HepG2 (cell line): ENCODE measurements at regions not wholly inside any gene's neighbourhood (a gene's known extent, or its start where the extent isn't known, plus 50 kb on each side); places are given as distances from the start of the nearest gene placed in this dataset.
"Not testable (repeated sequence)": the region's sequence is repeated elsewhere in the genome, so short reads cannot be mapped to it uniquely, and the experiment has no call there.

Source experiments
- ATAC-seq: fragments of 200-7000 bp; cut with Tn5 transposase; 3 replicates; pipeline ENCODE4 v1.9.1; 2020; ENCODE audit warnings: mild to moderate bottlenecking, moderate library complexity
- BruUV-seq: library from RNA; stranded (reverse); fragments of 400-500 nt; replicated peaks from 2 replicates; lab custom pipeline; 2021; lab: Mats Ljungman, UMichigan
- CTCF ChIA-PET: fragments of 300-600 bp; formaldehyde crosslinking; extraction: SDS; loops from one replicate; lab custom pipeline; 2021; ENCODE audit warnings: low total read pairs, inconsistent platforms, low intra/inter-chr PET ratio; lab: Yijun Ruan, JAX
- POLR2A ChIA-PET: fragments of 350-600 bp; sonication (Branson Sonifier 250); formaldehyde crosslinking; loops from one replicate; lab custom pipeline; 2020; ENCODE audit warnings: antibody characterized with exemption, inconsistent platforms; lab: Yijun Ruan, JAX
- DNase-seq: peaks from one replicate; pipeline ENCODE4 v3.0.0-alpha.2; 2015; ENCODE audit warnings: low spot score
- FAIRE-seq: peaks from 3 replicates; lab custom pipeline; 2011; peaks lifted over from hg19 to GRCh38; lab: Jason Lieb, UNC
- H2AFZ ChIP-seq: one replicate; pipeline ENCODE4 v1.6.1; 2011; ENCODE audit warnings: low read length, inconsistent platforms
- H3K27ac ChIP-seq: fragments of 300-600 bp; 3 replicates; pipeline ENCODE4 v1.8.0; 2011; ENCODE audit warnings: mixed run types, mild to moderate bottlenecking, mixed read lengths, low read length, inconsistent platforms; ENCODE audit not compliant: insufficient read depth; ENCODE audit errors: extremely low read length
- H3K27me3 ChIP-seq, 2 experiments: fragments of 200-600 bp in 1 of 2; 2 replicates in 1 of 2; 3 replicates in 1 of 2; pipeline versions ENCODE4 v1.6.0 to v1.8.0; 2011; ENCODE audit warnings: low read length in 2 of 2, mild to moderate bottlenecking in 2 of 2, moderate library complexity in 2 of 2, inconsistent platforms in 1 of 2; ENCODE audit not compliant: insufficient read depth in 2 of 2, control insufficient read depth in 1 of 2
- H3K36me3 ChIP-seq, 2 experiments: fragments of 200-600 bp in 1 of 2; replicated peaks in 1 of 2; 2 replicates in 1 of 2; 3 replicates in 1 of 2; pipeline versions ENCODE4 v1.5.1 to v1.8.0; 2011; ENCODE audit warnings: low read length in 2 of 2, inconsistent platforms in 1 of 2; ENCODE audit not compliant: insufficient read depth in 2 of 2, control insufficient read depth in 1 of 2
- H3K4me1 ChIP-seq: 2 replicates; pipeline ENCODE4 v1.5.1; 2012; ENCODE audit warnings: low read length, inconsistent platforms; ENCODE audit not compliant: insufficient read depth
- H3K4me2 ChIP-seq: 2 replicates; pipeline ENCODE4 v1.6.0; 2011; ENCODE audit warnings: low read depth, low read length, inconsistent platforms
- H3K4me3 ChIP-seq, 3 experiments: fragments of 200-600 bp in 1 of 3; sonication (generic), shearing (Covaris generic) in 1 of 3; replicated peaks in 1 of 3; 2 replicates each; pipeline ENCODE4 v1.5.1; 2011 to 2016; ENCODE audit warnings: low read length in 3 of 3, inconsistent platforms in 2 of 3, low read depth in 2 of 3, mild to moderate bottlenecking in 2 of 3, control low read depth in 1 of 3, mixed read lengths in 1 of 3; ENCODE audit not compliant: insufficient read depth in 1 of 3
- H3K79me2 ChIP-seq: one replicate; pipeline ENCODE4 v1.6.1; 2011; ENCODE audit warnings: low read length, inconsistent platforms; ENCODE audit not compliant: insufficient read depth
- H3K9ac ChIP-seq: 2 replicates; pipeline ENCODE4 v1.6.0; 2011; ENCODE audit warnings: mild to moderate bottlenecking, low read depth, low read length, inconsistent platforms; ENCODE audit not compliant: insufficient read depth
- H3K9me3 ChIP-seq: 2 replicates; pipeline ENCODE4 v1.5.1; 2012; ENCODE audit warnings: mild to moderate bottlenecking, low read length
- H4K20me1 ChIP-seq: 2 replicates; pipeline ENCODE4 v1.6.0; 2011; ENCODE audit warnings: inconsistent platforms, mild to moderate bottlenecking, low read length, moderate library complexity; ENCODE audit not compliant: insufficient read depth
- E2F5 ChIP-seq: sonication (generic); formaldehyde crosslinking; conservative IDR thresholded peaks from 2 replicates; pipeline ENCODE4 v1.4.0; 2020; ENCODE audit warnings: missing genetic modification reagents
- HDAC2 ChIP-seq: sonication (generic); formaldehyde crosslinking; IDR thresholded peaks from 2 replicates; pipeline ENCODE4 v1.4.0; 2020; ENCODE audit warnings: missing genetic modification reagents
- MIER3 ChIP-seq: IDR thresholded peaks from 2 replicates; pipeline ENCODE4 v1.6.1; 2016; ENCODE audit warnings: missing compliant biosample characterization, borderline replicate concordance
- RFX5 ChIP-seq: IDR thresholded peaks from 2 replicates; pipeline ENCODE4 v1.6.1; 2011; ENCODE audit warnings: low read depth, low read length, improper control_type of control experiment
- SNAPC4 ChIP-seq: sonication (generic); formaldehyde crosslinking; IDR thresholded peaks from 2 replicates; pipeline ENCODE4 v1.4.0; 2020; ENCODE audit warnings: mild to moderate bottlenecking, missing genetic modification reagents
- ZMAT5 ChIP-seq: sonication (generic); formaldehyde crosslinking; IDR thresholded peaks from 2 replicates; pipeline ENCODE4 v1.5.0; 2020; ENCODE audit warnings: mild to moderate bottlenecking, low read depth, missing genetic modification reagents, borderline replicate concordance
- ZNF121 ChIP-seq: sonication (generic); formaldehyde crosslinking; IDR thresholded peaks from 2 replicates; pipeline ENCODE4 v1.5.0; 2020; ENCODE audit warnings: mild to moderate bottlenecking, missing genetic modification reagents
- ZNF260 ChIP-seq: sonication (generic); formaldehyde crosslinking; IDR thresholded peaks from 2 replicates; pipeline ENCODE4 v1.4.0; 2020; ENCODE audit warnings: missing genetic modification reagents, low read depth, mild to moderate bottlenecking, borderline replicate concordance
- ZNF3 ChIP-seq: IDR thresholded peaks from 2 replicates; pipeline ENCODE4 v1.7.0; 2017; ENCODE audit warnings: inconsistent platforms
- ZNF343 ChIP-seq: sonication (generic); formaldehyde crosslinking; IDR thresholded peaks from 2 replicates; pipeline ENCODE4 v1.4.0; 2020; ENCODE audit warnings: mild to moderate bottlenecking, missing genetic modification reagents
- ZNF562 ChIP-seq: sonication (generic); formaldehyde crosslinking; IDR thresholded peaks from 2 replicates; pipeline ENCODE4 v1.8.0; 2022; ENCODE audit warnings: missing genetic modification reagents, borderline replicate concordance
- WGBS: methylation state at CpG from one replicate; pipeline ENCODE4 v1.1.6; 2017; ENCODE audit warnings: low lambda C conversion rate; 5-methylcytosine and 5-hydroxymethylcytosine counted together
- in situ Hi-C: cut with HindIII; loops from 2 replicates; pipeline ENCODE4 v1.10.0; 2017; ENCODE audit warnings: low pct_unique_long_range_greater_than_20kb; ENCODE audit not compliant: extremely low pct_ligation_motif_present
- intact Hi-C: fragments of 100-400 bp; cut with micrococcal nuclease; formaldehyde crosslinking; loops from one replicate; pipeline ENCODE4 v1.10.0; 2022; ENCODE audit not compliant: unreplicated experiment

DNA sequence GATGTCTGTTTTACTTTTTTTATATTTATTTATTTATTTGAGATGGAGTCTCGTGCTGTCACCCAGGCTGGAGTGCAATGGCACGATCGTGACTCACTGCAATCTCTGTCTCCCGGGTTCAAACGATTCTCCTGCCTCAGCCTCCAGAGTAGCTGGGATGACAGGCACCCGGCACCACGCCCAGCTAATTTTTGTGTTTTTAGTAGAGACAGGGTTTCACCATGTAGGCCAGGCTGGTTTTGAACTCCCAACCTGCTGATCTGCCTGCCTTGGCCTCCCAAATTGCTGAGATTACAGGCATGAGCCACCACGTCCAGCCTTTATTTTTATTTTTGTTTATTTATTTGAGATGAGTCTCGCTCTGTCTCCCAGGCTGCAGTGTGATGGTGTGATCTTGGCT lies 186.6 kb downstream of the SHOX start:
- H3K9me3 ChIP-seq, H3K79me2 ChIP-seq, H3K36me3 ChIP-seq, intact Hi-C loops, H3K4me3 ChIP-seq, CTCF ChIA-PET, POLR2A ChIA-PET, H2AFZ ChIP-seq, H3K4me2 ChIP-seq, DNase-seq, in situ Hi-C loops, BruUV-seq, FAIRE-seq, H4K20me1 ChIP-seq, H3K4me1 ChIP-seq, H3K9ac ChIP-seq, ATAC-seq, H3K27me3 ChIP-seq, H3K27ac ChIP-seq: not testable (repeated sequence)
- 51% methylated on average over 7 of the region's 9 CpGs for WGBS

- no peak overlapping the region for H3K4me3 ChIP-seq
- no peaks in the 10 kb centered on the region for H3K36me3 ChIP-seq
- no peak overlapping the region for H3K9ac ChIP-seq
- DNase-seq (no peak), ATAC-seq (no peak)
- no peaks in the 10 kb centered on the region for H3K9me3 ChIP-seq
- WGBS = 71% methylated on average over 14 of the region's 14 CpGs
- H3K4me1 ChIP-seq = no peaks in the 10 kb centered on the region
- intact Hi-C loops (no loop called here), in situ Hi-C loops (no loop called here)
- H4K20me1 ChIP-seq = no peaks in the 10 kb centered on the region
- ChIA-PET CTCF (no interaction called here), POLR2A (no interaction called here)
- H3K27me3 ChIP-seq = no peaks in the 10 kb centered on the region; a peak in 1 of 5 replicates
- no peak overlapping the region for H3K27ac ChIP-seq
- H3K4me2 ChIP-seq = no peak overlapping the region
- no peak overlapping the region for H2AFZ ChIP-seq
- BruUV-seq = no TSS peak
- no peaks in the 10 kb centered on the region for H3K79me2 ChIP-seq
- TF ChIP-seq SNAPC4 (CRISPR knock-in tag) = no peak
- no peak for TF ChIP-seq ZNF260 (CRISPR knock-in tag)
- no peak for TF ChIP-seq MIER3
- TF ChIP-seq ZNF121 (CRISPR knock-in tag) = no peak
- no peak for TF ChIP-seq ZNF562
- no peak for TF ChIP-seq ZMAT5 (CRISPR knock-in tag)
- TF ChIP-seq ZNF343 (CRISPR knock-in tag) = no peak
- no peak for TF ChIP-seq RFX5
- no peak for TF ChIP-seq E2F5
- TF ChIP-seq HDAC2 (CRISPR knock-in tag) = no peak
- TF ChIP-seq ZNF3 (CRISPR knock-in tag) = no peak
- TF ChIP-seq, all 625 proteins: peak for 0
- FAIRE-seq = no peak
Observed at GRCh38 chrX:816411-816810, 185.8 kb downstream of the SHOX start.
